NCI-H2107 treated with DMSO at 0.1 percent for 48 hours (cell line): ENCODE measurements at regions not wholly inside any gene's neighbourhood (a gene's known extent, or its start where the extent isn't known, plus 50 kb on each side); places are given as distances from the start of the nearest gene placed in this dataset.

ENCODE experiments used
- DNase-seq: peaks from one replicate; lab custom pipeline; 2025; ENCODE audit not compliant: unreplicated experiment; lab: John Stamatoyannopoulos, UW

GRCh38 chr7:27362026-27362425 lies 119.4 kb downstream of the EVX1 start:
- no peak for DNase-seq

GRCh38 chr7:27364344-27364758 lies 121.7 kb downstream of the EVX1 start:
- DNase-seq, result no peak

- no peak for DNase-seq
Measured at GRCh38 chr7:27367179-27367932, 124.8 kb downstream of the EVX1 start.

GRCh38 chr7:27367933-27368549 lies 125.4 kb downstream of the EVX1 start:
- no peak for DNase-seq

GRCh38 chr7:27374958-27375841 lies 132.6 kb downstream of the EVX1 start:
- no peak for DNase-seq

- no peak for DNase-seq
Measured at GRCh38 chr7:27375958-27376357, 133.4 kb downstream of the EVX1 start.

- DNase-seq, result no peak
Measured at GRCh38 chr7:27377988-27378387, 135.4 kb downstream of the EVX1 start.

GRCh38 chr7:27382307-27382706 lies 139.7 kb downstream of the EVX1 start:
- DNase-seq, result no peak

- no peak for DNase-seq
Measured at GRCh38 chr7:27386581-27386980, 144.0 kb downstream of the EVX1 start.

- no peak for DNase-seq
Measured at GRCh38 chr7:27387864-27388263, 145.3 kb downstream of the EVX1 start.

- no peak for DNase-seq
Measured at GRCh38 chr7:27388561-27388960, 146.0 kb downstream of the EVX1 start.

- DNase-seq, result no peak
Measured at GRCh38 chr7:27389496-27389895, 146.9 kb downstream of the EVX1 start.

- no peak for DNase-seq
Measured at GRCh38 chr7:27392477-27392876, 149.9 kb downstream of the EVX1 start.

GRCh38 chr7:27394871-27395270 lies 152.3 kb downstream of the EVX1 start:
- DNase-seq, result no peak

GRCh38 chr7:27395626-27396025 lies 153.0 kb downstream of the EVX1 start:
- no peak for DNase-seq

- no peak for DNase-seq
Measured at GRCh38 chr7:27397503-27397902, 154.9 kb downstream of the EVX1 start.

- no peak for DNase-seq
Measured at GRCh38 chr7:27398851-27399250, 156.2 kb downstream of the EVX1 start.

GRCh38 chr7:27399791-27400567 lies 157.4 kb downstream of the EVX1 start:
- no peak for DNase-seq

GRCh38 chr7:27405780-27406179 lies 163.2 kb downstream of the EVX1 start:
- no peak for DNase-seq

GRCh38 chr7:27409311-27409710 lies 166.7 kb downstream of the EVX1 start:
- no peak for DNase-seq

GRCh38 chr7:27409776-27410175 lies 167.2 kb downstream of the EVX1 start:
- no peak for DNase-seq
